ENCODE measurements at regions not wholly inside any gene's neighbourhood (a gene's known extent, or its start where the extent isn't known, plus 50 kb on each side); places are given as distances from the start of the nearest gene placed in this dataset.

DNA sequence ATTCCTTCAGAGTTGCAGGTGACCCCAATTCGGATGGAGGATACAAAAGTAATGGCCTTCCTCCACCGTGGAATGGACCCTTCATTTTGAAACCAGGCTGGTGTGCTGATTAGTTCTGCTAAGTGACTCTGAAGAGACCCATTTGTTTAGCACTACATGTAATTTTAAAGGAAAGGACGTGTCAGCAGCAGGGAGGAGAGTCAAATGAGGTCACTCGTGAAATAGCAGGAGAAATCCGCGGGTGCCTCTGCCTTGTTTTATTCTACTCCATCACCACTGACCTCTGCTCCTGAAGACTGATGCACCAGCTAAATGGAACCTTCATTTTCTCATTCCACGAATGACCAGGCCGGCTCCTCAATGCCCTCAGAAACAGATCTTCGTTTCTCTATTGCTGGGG lies 589.2 kb downstream of the CDH11 start:
- TF ChIP-seq, protein P1, sequence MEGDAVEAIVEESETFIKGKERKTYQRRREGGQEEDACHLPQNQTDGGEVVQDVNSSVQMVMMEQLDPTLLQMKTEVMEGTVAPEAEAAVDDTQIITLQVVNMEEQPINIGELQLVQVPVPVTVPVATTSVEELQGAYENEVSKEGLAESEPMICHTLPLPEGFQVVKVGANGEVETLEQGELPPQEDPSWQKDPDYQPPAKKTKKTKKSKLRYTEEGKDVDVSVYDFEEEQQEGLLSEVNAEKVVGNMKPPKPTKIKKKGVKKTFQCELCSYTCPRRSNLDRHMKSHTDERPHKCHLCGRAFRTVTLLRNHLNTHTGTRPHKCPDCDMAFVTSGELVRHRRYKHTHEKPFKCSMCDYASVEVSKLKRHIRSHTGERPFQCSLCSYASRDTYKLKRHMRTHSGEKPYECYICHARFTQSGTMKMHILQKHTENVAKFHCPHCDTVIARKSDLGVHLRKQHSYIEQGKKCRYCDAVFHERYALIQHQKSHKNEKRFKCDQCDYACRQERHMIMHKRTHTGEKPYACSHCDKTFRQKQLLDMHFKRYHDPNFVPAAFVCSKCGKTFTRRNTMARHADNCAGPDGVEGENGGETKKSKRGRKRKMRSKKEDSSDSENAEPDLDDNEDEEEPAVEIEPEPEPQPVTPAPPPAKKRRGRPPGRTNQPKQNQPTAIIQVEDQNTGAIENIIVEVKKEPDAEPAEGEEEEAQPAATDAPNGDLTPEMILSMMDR (conservative IDR thresholded peaks at IDR 0.05; ENCODE audit: low read depth, low read length), result no peak
- H3K4me3 ChIP-seq (ENCODE audit: low read depth, low read length), result no peak overlapping the region
- no peak for DNase-seq (ENCODE audit: low read depth)

DNA sequence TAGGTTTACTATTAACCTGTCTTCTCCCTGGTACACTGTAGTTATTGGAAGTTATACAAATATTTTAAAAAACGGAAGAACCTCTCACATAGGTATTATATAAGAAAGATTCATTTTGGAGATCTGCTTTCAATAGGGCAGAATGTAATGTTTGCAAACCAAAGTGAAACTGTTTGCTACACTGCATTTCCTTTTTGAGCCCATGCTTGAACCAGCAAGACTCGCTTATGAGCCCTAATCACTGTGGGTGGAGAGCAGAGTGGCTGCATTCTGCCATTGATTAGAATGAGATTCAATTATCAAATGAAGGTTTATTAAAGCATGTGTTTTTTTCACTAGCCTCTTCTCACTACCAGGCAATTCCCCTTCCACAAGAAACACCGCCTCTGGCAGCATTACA lies 589.7 kb downstream of the CDH11 start:
- TF ChIP-seq, protein P1 (conservative IDR thresholded peaks at IDR 0.05; ENCODE audit: low read depth, low read length), result no peak
- no peak overlapping the region for H3K4me3 ChIP-seq (ENCODE audit: low read depth, low read length)
- DNase-seq (ENCODE audit: low read depth), result no peak

DNA sequence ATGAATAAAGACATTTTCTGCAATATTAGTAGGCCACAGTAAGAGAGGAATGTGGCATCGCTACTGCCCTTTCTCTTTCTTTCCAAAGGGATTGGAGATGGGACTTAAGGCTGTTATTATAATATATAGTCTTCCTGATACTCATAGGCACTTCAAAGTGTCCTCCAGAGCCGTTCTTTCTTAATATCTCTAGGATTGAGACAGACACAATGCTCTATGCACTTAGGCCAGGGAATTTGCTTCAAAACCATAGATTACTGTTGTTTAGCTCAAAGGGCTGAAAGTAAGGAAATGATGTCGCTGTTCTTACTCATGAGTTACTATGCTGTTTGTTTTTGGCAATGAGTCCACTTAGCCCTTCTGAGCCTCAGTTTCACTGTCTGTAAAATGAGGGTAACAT lies 590.5 kb downstream of the CDH11 start:
- no peak for DNase-seq (ENCODE audit: low read depth)
- TF ChIP-seq, protein P1 (conservative IDR thresholded peaks at IDR 0.05; ENCODE audit: low read depth, low read length), result no peak
- H3K4me3 ChIP-seq (ENCODE audit: low read depth, low read length), result no peak overlapping the region

DNA sequence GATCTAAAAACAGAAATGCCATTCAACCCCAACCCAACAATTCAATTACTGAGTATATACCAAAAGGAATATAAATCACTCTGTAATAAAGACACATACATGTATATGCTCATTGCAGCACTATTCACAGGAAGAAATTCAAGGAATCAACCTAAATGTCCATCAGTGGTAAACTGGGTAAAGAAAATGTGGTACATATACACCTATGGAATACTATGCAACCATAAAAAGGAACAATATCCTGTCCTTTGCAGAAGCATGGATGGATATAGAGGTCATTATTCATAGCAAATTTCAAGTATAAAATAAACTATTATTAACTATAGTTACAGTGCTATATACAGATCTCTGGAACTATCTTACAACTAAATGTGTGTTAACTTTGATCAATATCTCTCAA lies 599.3 kb downstream of the CDH11 start:
- no peak overlapping the region for H3K4me3 ChIP-seq (ENCODE audit: low read depth, low read length)
- TF ChIP-seq, protein P1 (conservative IDR thresholded peaks at IDR 0.05; ENCODE audit: low read depth, low read length), result no peak
- no peak for DNase-seq (ENCODE audit: low read depth)

DNA sequence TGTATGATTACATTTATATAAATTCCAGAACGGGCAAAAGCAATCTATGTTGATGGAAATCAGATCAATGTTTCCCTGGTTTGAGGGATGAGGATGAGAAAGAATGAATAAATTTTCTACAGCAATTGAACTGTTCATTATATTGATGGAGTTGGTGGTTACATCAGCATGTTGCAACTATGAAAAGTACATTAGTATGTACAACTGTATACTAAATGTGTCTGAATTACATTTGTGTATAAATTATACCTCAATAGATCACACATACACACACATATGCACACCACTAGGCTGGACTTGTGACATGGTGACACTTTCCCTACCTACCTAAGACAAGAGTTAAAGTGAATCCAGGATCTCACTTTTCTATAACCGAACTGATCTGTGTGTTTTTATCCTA lies 608.0 kb downstream of the CDH11 start:
- TF ChIP-seq, protein P1 (conservative IDR thresholded peaks at IDR 0.05; ENCODE audit: low read depth, low read length), result no peak
- H3K4me3 ChIP-seq (ENCODE audit: low read depth, low read length), result no peak overlapping the region
- no peak for DNase-seq (ENCODE audit: low read depth)

DNA sequence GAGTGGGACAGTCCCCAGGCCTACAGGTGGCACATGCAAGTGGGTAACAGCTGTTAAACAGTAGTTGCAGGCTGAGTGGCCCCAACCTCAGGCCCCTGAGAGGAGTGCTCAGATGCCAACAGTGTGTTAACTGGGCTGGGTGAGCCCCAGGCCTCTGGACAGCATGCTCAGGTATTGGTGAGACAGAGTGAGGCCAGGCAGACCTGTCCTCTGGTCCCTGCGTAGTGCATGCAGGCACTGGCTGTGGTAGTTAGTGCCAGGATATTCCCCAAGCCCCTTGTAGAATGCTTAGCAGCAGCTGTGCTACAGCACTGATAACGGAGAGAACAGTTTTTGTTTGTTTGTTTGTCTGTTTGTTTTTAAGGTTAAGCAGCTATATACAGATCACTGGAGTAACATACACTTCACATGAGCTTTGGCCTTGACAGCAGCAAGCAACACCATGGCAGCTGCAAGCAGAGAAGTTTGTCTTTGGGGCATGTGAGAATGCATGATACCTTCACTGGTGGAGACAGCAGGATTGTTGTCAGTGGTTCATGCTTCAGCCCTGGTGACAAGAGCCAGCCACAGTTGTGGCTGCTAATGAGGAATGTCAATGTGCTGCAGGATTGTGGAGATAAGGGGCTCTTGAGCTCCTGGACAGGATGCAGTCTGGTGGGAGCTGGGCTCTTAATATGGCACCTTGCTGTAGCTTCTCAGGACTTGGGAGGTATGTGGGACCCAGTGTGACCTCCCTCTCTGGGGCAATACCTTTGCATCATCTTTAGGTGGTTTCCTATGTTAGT lies 614.4 kb downstream of the CDH11 start:
- no peak for DNase-seq (ENCODE audit: low read depth)
- no peak overlapping the region for H3K4me3 ChIP-seq (ENCODE audit: low read depth, low read length)
- TF ChIP-seq, protein P1 (conservative IDR thresholded peaks at IDR 0.05; ENCODE audit: low read depth, low read length), result no peak

DNA sequence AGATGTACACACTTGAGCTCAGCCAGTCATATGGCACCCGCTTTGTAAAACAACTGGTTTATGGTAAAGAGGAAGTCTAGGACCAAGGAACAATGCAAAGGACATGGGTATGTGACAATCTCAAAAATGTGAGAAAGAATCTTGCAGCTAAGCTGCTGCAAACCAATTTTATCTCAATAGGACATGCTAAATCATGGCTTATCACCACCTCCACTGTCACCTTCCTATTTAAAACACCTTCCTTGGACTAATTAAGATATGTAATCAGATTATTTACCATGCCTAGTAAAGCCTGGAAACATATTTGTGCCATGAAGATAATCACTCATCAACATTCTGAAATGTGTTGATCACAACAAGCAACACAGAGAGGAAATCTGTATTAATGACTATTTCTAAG lies 622.7 kb downstream of the CDH11 start:
- TF ChIP-seq, protein P1 (conservative IDR thresholded peaks at IDR 0.05; ENCODE audit: low read depth, low read length), result no peak
- DNase-seq (ENCODE audit: low read depth), result no peak
- H3K4me3 ChIP-seq (ENCODE audit: low read depth, low read length), result no peak overlapping the region
